Caco-2 (cell line): ENCODE measurements at regions not wholly inside any gene's neighbourhood (a gene's known extent, or its start where the extent isn't known, plus 50 kb on each side); places are given as distances from the start of the nearest gene placed in this dataset.

Experiments
- BruUV-seq: library from RNA; stranded (reverse); fragments of 400-500 nt; replicated peaks from 2 replicates; lab custom pipeline; 2021; lab: Mats Ljungman, UMichigan
- CTCF ChIA-PET: fragments of 300-600 bp; sonication (Branson Sonifier 250); formaldehyde crosslinking; loops from one replicate; lab custom pipeline; 2022; ENCODE audit warnings: antibody characterized with exemption; lab: Charles Lee
- POLR2A ChIA-PET: fragments of 300-600 bp; sonication (Branson Sonifier 250); formaldehyde crosslinking; loops from one replicate; lab custom pipeline; 2022; ENCODE audit warnings: antibody characterized with exemption; lab: Charles Lee
- DNase-seq, 2 experiments: peaks; one replicate each; pipeline versions ENCODE4 v3.0.0 to v3.0.0-alpha.2; 2020 to 2022
- H3K27me3 ChIP-seq: replicated peaks from 2 replicates; pipeline ENCODE4 v1.6.0; 2011; ENCODE audit warnings: low read length; ENCODE audit not compliant: control insufficient read depth, insufficient read depth
- H3K36me3 ChIP-seq: 2 replicates; pipeline ENCODE4 v1.5.1; 2011; ENCODE audit warnings: low read length; ENCODE audit not compliant: control insufficient read depth, insufficient read depth
- H3K4me1 ChIP-seq: fragments of 250-450 bp; sonication (Bioruptor Pico); 2 replicates; pipeline ENCODE4 v1.5.1; 2020; ENCODE audit warnings: mild to moderate bottlenecking
- H3K4me3 ChIP-seq: 2 replicates; pipeline ENCODE4 v1.5.1; 2011; ENCODE audit warnings: low read depth, mild to moderate bottlenecking, control low read depth, low read length
- H3K9me3 ChIP-seq: fragments of 250-450 bp; sonication (Bioruptor Pico); 2 replicates; pipeline ENCODE4 v1.5.1; 2020; ENCODE audit warnings: mild to moderate bottlenecking, moderate library complexity
- H3K27ac Mint-ChIP-seq: one replicate; pipeline ENCODE4 v1.8.0; 2022; ENCODE audit warnings: mixed read lengths; ENCODE audit not compliant: unreplicated experiment
- H3K27me3 Mint-ChIP-seq: one replicate; pipeline ENCODE4 v1.8.0; 2022; ENCODE audit warnings: mixed read lengths; ENCODE audit not compliant: insufficient read depth, unreplicated experiment
- H3K36me3 Mint-ChIP-seq: one replicate; pipeline ENCODE4 v1.8.0; 2022; ENCODE audit warnings: mild to moderate bottlenecking, mixed read lengths; ENCODE audit not compliant: insufficient read depth, unreplicated experiment
- H3K4me1 Mint-ChIP-seq: one replicate; pipeline ENCODE4 v1.8.0; 2022; ENCODE audit warnings: low read depth, mixed read lengths; ENCODE audit not compliant: unreplicated experiment
- H3K4me3 Mint-ChIP-seq: one replicate; pipeline ENCODE4 v1.8.0; 2022; ENCODE audit warnings: mild to moderate bottlenecking, moderate library complexity, mixed read lengths; ENCODE audit not compliant: unreplicated experiment
- H3K9me3 Mint-ChIP-seq: one replicate; pipeline ENCODE4 v1.8.0; 2022; ENCODE audit warnings: mixed read lengths; ENCODE audit not compliant: unreplicated experiment
- CTCF ChIP-seq, 2 experiments: fragments of 200-600 bp in 1 of 2; IDR thresholded peaks; 1 replicate in 1 of 2; 2 replicates in 1 of 2; pipeline versions ENCODE4 v1.5.1 to v1.8.0; 2011 to 2022; ENCODE audit warnings: antibody characterized with exemption in 1 of 2, control low read depth in 1 of 2, inconsistent platforms in 1 of 2, low read depth in 1 of 2, low read length in 1 of 2, mild to moderate bottlenecking in 1 of 2, moderate library complexity in 1 of 2; ENCODE audit not compliant: insufficient read depth in 1 of 2, severe bottlenecking in 1 of 2, unreplicated experiment in 1 of 2
- intact Hi-C: fragments of 100-400 bp; cut with micrococcal nuclease; formaldehyde crosslinking; loops from one replicate; pipeline ENCODE4 v1.10.0; 2022; ENCODE audit not compliant: unreplicated experiment

GRCh38 chr13:90835826-90836225, 511.7 kb upstream of the MIR17HG start:
- no TSS peak for BruUV-seq
- Histone ChIP-seq H3K4me1 (peaks cover 34% of the 10 kb centered on the region), H3K36me3 (no peaks in the 10 kb centered on the region), H3K9me3 (0 out of 2 replicates have a peak, but pooled peaks cover 3% of the 10 kb centered on the region), H3K4me3 (no peak overlapping the region), H3K27me3 (no peaks in the 10 kb centered on the region)
- POLR2A ChIA-PET, result no interaction called here
- no peak for TF ChIP-seq CTCF (IDR thresholded peaks at IDR 0.05; ENCODE audit: insufficient read depth in 1 of 2, low read depth in 1 of 2, low read length in 1 of 2, severe bottlenecking in 1 of 2, unreplicated experiment in 1 of 2)
- peaks cover 42% of the 10 kb centered on the region for H3K9me3 Mint-ChIP-seq
- H3K4me3 Mint-ChIP-seq, result no peak overlapping the region
- peaks cover 18% of the 10 kb centered on the region for H3K36me3 Mint-ChIP-seq
- H3K27ac Mint-ChIP-seq, result no peak overlapping the region
- intact Hi-C loops, result loop anchor here (5.0 kb wide), 1 partner anchor 346 kb away; no protein-coding TSS in a partner anchor
- H3K27me3 Mint-ChIP-seq, result no peaks in the 10 kb centered on the region
- H3K4me1 Mint-ChIP-seq, result peaks cover 27% of the 10 kb centered on the region
- DNase-seq, result no peak
- CTCF ChIA-PET, result no interaction called here

GRCh38 chr13:90838317-90838960, 509.0 kb upstream of the MIR17HG start:
- TF ChIP-seq CTCF (IDR thresholded peaks at IDR 0.05; ENCODE audit: insufficient read depth in 1 of 2, low read depth in 1 of 2, low read length in 1 of 2, severe bottlenecking in 1 of 2, unreplicated experiment in 1 of 2), result no peak
- intact Hi-C loops, result loop anchor here (2.0 to 5.0 kb wide), 2 partner anchors 88 to 344 kb away; no protein-coding TSS in a partner anchor
- peaks cover 36% of the 10 kb centered on the region for H3K4me1 ChIP-seq
- ChIA-PET CTCF (interaction anchor here (1.2 kb wide), 1 partner anchor 28 kb away, joined by 6 read pairs; no protein-coding TSS in a partner anchor), POLR2A (no interaction called here)
- Mint-ChIP-seq H3K4me3 (peak overlapping the region; percentile 58), H3K9me3 (peaks cover 39% of the 10 kb centered on the region), H3K4me1 (peaks cover 36% of the 10 kb centered on the region), H3K36me3 (peaks cover 23% of the 10 kb centered on the region), H3K27ac (no peak overlapping the region), H3K27me3 (no peaks in the 10 kb centered on the region)
- no peak overlapping the region for H3K4me3 ChIP-seq
- no peaks in the 10 kb centered on the region for H3K27me3 ChIP-seq
- peak; percentile 51 to 53 for DNase-seq
- H3K9me3 ChIP-seq, result 0 out of 2 replicates have a peak, but pooled peaks cover 3% of the 10 kb centered on the region
- H3K36me3 ChIP-seq, result no peaks in the 10 kb centered on the region
- no TSS peak for BruUV-seq

- CTCF ChIA-PET, result interaction anchor here (1.2 kb wide), 1 partner anchor 28 kb away, joined by 6 read pairs; no protein-coding TSS in a partner anchor
- Mint-ChIP-seq H3K36me3 (peaks cover 23% of the 10 kb centered on the region), H3K27me3 (no peaks in the 10 kb centered on the region), H3K27ac (no peak overlapping the region), H3K9me3 (peaks cover 42% of the 10 kb centered on the region), H3K4me1 (peaks cover 36% of the 10 kb centered on the region), H3K4me3 (no peak overlapping the region)
- TF ChIP-seq CTCF (IDR thresholded peaks at IDR 0.05; ENCODE audit: insufficient read depth in 1 of 2, low read depth in 1 of 2, low read length in 1 of 2, severe bottlenecking in 1 of 2, unreplicated experiment in 1 of 2), result no peak
- Histone ChIP-seq H3K4me3 (no peak overlapping the region), H3K27me3 (no peaks in the 10 kb centered on the region), H3K36me3 (no peaks in the 10 kb centered on the region), H3K4me1 (peaks cover 36% of the 10 kb centered on the region), H3K9me3 (0 out of 2 replicates have a peak, but pooled peaks cover 3% of the 10 kb centered on the region)
- BruUV-seq, result TSS peak; percentile 72
- POLR2A ChIA-PET, result no interaction called here
- intact Hi-C loops, result loop anchor here (1.0 to 5.0 kb wide), 7 partner anchors 28 to 394 kb away; no protein-coding TSS in a partner anchor
- DNase-seq, result peak; percentile 89 to 94
These were observed 508.4 kb upstream of the MIR17HG start for GRCh38 chr13:90839061-90839460.
